GM12878 (cell line): ENCODE measurements at regions not wholly inside any gene's neighbourhood (a gene's known extent, or its start where the extent isn't known, plus 50 kb on each side); places are given as distances from the start of the nearest gene placed in this dataset.

Source experiments
- ATAC-seq: fragments of 200-7000 bp; cut with Tn5 transposase; 3 replicates; pipeline ENCODE4 v1.9.1; 2020; ENCODE audit warnings: mild to moderate bottlenecking, moderate library complexity
- BruUV-seq: library from RNA; stranded (reverse); fragments of 400-500 nt; replicated peaks from 2 replicates; lab custom pipeline; 2021; lab: Mats Ljungman, UMichigan
- CTCF ChIA-PET: fragments of 300-600 bp; sonication (Branson Sonifier 250); formaldehyde crosslinking; extraction: SDS; loops from one replicate; lab custom pipeline; 2021; ENCODE audit warnings: inconsistent platforms; lab: Yijun Ruan, JAX
- POLR2A ChIA-PET: fragments of 350-600 bp; formaldehyde crosslinking; extraction: SDS; loops from one replicate; lab custom pipeline; 2021; ENCODE audit warnings: inconsistent platforms; lab: Charles Lee
- RAD21 ChIA-PET: fragments of 300-600 bp; sonication (Branson Sonifier 250); formaldehyde crosslinking; loops from one replicate; lab custom pipeline; 2023; ENCODE audit warnings: antibody characterized with exemption; ENCODE audit not compliant: unreplicated experiment; lab: Charles Lee
- SMC1A ChIA-PET: fragments of 300-600 bp; sonication (Branson Sonifier 250); formaldehyde crosslinking; loops from one replicate; lab custom pipeline; 2023; ENCODE audit not compliant: unreplicated experiment, uncharacterized antibody; lab: Charles Lee
- DNase-seq: peaks from one replicate; pipeline ENCODE4 v3.0.0-alpha.2; 2011; ENCODE audit warnings: low read depth, low spot score
- FAIRE-seq: peaks from 3 replicates; lab custom pipeline; 2011; peaks lifted over from hg19 to GRCh38; lab: Jason Lieb, UNC
- H2AFZ ChIP-seq: 2 replicates; pipeline ENCODE4 v1.6.0; 2011; ENCODE audit warnings: low read depth, low read length, control low read depth; ENCODE audit not compliant: control insufficient read depth
- H3K27ac ChIP-seq: 2 replicates; pipeline ENCODE4 v1.5.1; 2011; ENCODE audit warnings: control low read depth; ENCODE audit not compliant: control insufficient read depth, insufficient read depth
- H3K27me3 ChIP-seq, 2 experiments: replicated peaks in 1 of 2; 2 replicates each; pipeline versions ENCODE4 v1.6.0 to v1.6.1; 2011; ENCODE audit warnings: low read length in 1 of 2; ENCODE audit not compliant: control insufficient read depth in 2 of 2, insufficient read depth in 2 of 2
- H3K36me3 ChIP-seq, 2 experiments: 2 replicates each; pipeline ENCODE4 v1.5.1; 2011; ENCODE audit warnings: low read length in 1 of 2; ENCODE audit not compliant: control insufficient read depth in 2 of 2, insufficient read depth in 2 of 2
- H3K4me1 ChIP-seq: 2 replicates; pipeline ENCODE4 v1.6.1; 2011; ENCODE audit warnings: mild to moderate bottlenecking, low read length, moderate library complexity, mixed read lengths; ENCODE audit not compliant: control insufficient read depth, insufficient read depth
- H3K4me2 ChIP-seq: 2 replicates; pipeline ENCODE4 v1.6.0; 2011; ENCODE audit warnings: control low read depth; ENCODE audit not compliant: control insufficient read depth, insufficient read depth
- H3K4me3 ChIP-seq: fragments of 200-600 bp; sonication (generic); 2 replicates; pipeline ENCODE4 v1.5.1; 2016
- H3K79me2 ChIP-seq: 2 replicates; pipeline ENCODE4 v1.6.0; 2011; ENCODE audit warnings: low read length; ENCODE audit not compliant: control insufficient read depth, insufficient read depth
- H3K9ac ChIP-seq: 2 replicates; pipeline ENCODE4 v1.8.0; 2011; ENCODE audit warnings: low read length, control low read depth, mixed read lengths; ENCODE audit not compliant: control insufficient read depth, insufficient read depth
- H3K9me3 ChIP-seq: replicated peaks from 3 replicates; pipeline ENCODE4 v1.5.1; 2011; ENCODE audit warnings: mild to moderate bottlenecking, low read length; ENCODE audit not compliant: control insufficient read depth, insufficient read depth
- H4K20me1 ChIP-seq: 2 replicates; pipeline ENCODE4 v1.6.0; 2011; ENCODE audit not compliant: control insufficient read depth, insufficient read depth
- CHD2 ChIP-seq: IDR thresholded peaks from 2 replicates; pipeline ENCODE4 v1.6.1; 2011; ENCODE audit warnings: low read depth, low read length, improper control_type of control experiment, borderline replicate concordance
- EP300 ChIP-seq, 2 experiments: fragments of 150-350 bp in 1 of 2; IDR thresholded peaks; 2 replicates each; pipeline ENCODE4 v1.6.1; 2011 to 2012; ENCODE audit warnings: low read depth in 2 of 2, low read length in 2 of 2, borderline replicate concordance in 1 of 2, improper control_type of control experiment in 1 of 2, inconsistent platforms in 1 of 2; ENCODE audit not compliant: control insufficient read depth in 1 of 2
- ETV6 ChIP-seq, 2 experiments: fragments of 450-650 bp in 1 of 2; IDR thresholded peaks in 1 of 2; conservative IDR thresholded peaks in 1 of 2; 2 replicates each; pipeline ENCODE4 v1.6.1; 2014; ENCODE audit warnings: antibody characterized with exemption in 1 of 2, borderline replicate concordance in 1 of 2, low read depth in 1 of 2, mild to moderate bottlenecking in 1 of 2, moderate library complexity in 1 of 2
- MEF2A ChIP-seq: IDR thresholded peaks from 2 replicates; pipeline ENCODE4 v1.6.1; 2011; ENCODE audit warnings: low read depth, mild to moderate bottlenecking, low read length, moderate library complexity; ENCODE audit not compliant: insufficient read depth
- MTA2 ChIP-seq: fragments of 450-650 bp; IDR thresholded peaks from 2 replicates; pipeline ENCODE4 v1.6.1; 2016; ENCODE audit warnings: low read depth, mild to moderate bottlenecking, moderate library complexity
- MXI1 ChIP-seq: fragments of 150-350 bp; IDR thresholded peaks from 2 replicates; pipeline ENCODE4 v1.6.1; 2011; ENCODE audit warnings: low read depth, mild to moderate bottlenecking, inconsistent platforms, low read length, improper control_type of control experiment
- NFYB ChIP-seq: IDR thresholded peaks from 2 replicates; pipeline ENCODE4 v1.6.1; 2011; ENCODE audit warnings: low read depth, mild to moderate bottlenecking, low read length, improper control_type of control experiment, moderate library complexity; ENCODE audit not compliant: insufficient read depth
- NKRF ChIP-seq: fragments of 450-650 bp; conservative IDR thresholded peaks from 2 replicates; pipeline ENCODE4 v1.6.1; 2017; ENCODE audit warnings: mild to moderate bottlenecking, moderate library complexity
- PBX3 ChIP-seq: IDR thresholded peaks from 2 replicates; pipeline ENCODE4 v1.6.1; 2011; ENCODE audit warnings: mild to moderate bottlenecking, low read depth, low read length, moderate library complexity; ENCODE audit not compliant: insufficient replicate concordance
- POU2F2 ChIP-seq: IDR thresholded peaks from 3 replicates; pipeline ENCODE4 v1.6.1; 2011; ENCODE audit warnings: low read depth, mild to moderate bottlenecking, low read length, borderline replicate concordance
- RUNX3 ChIP-seq: IDR thresholded peaks from 2 replicates; pipeline ENCODE4 v1.6.1; 2012; ENCODE audit warnings: low read length, inconsistent platforms
- SP1 ChIP-seq: IDR thresholded peaks from one replicate; pipeline ENCODE4 v1.6.1; 2011; ENCODE audit warnings: low read depth, low read length
- TCF12 ChIP-seq: IDR thresholded peaks from 2 replicates; pipeline ENCODE4 v1.6.1; 2011; ENCODE audit warnings: low read depth, mild to moderate bottlenecking, low read length
- ZNF24 ChIP-seq: fragments of 450-650 bp; IDR thresholded peaks from 2 replicates; pipeline ENCODE4 v1.6.1; 2017; ENCODE audit warnings: antibody characterized with exemption, mild to moderate bottlenecking
- WGBS: methylation state at CpG from one replicate; pipeline ENCODE4 v1.1.6; 2016; ENCODE audit warnings: low lambda C conversion rate; ENCODE audit not compliant: insufficient replicate concordance, insufficient coverage; ENCODE audit errors: missing lambda C conversion rate; 5-methylcytosine and 5-hydroxymethylcytosine counted together
- in situ Hi-C: fragments of 300-500 bp; cut with MboI; formaldehyde crosslinking; loops from 9 replicates; pipeline ENCODE4 v1.14.3; 2018; ENCODE audit warnings: mixed read lengths
- intact Hi-C: fragments of 100-400 bp; cut with micrococcal nuclease; formaldehyde crosslinking; loops from one replicate; pipeline ENCODE4 v1.14.2; 2022; ENCODE audit not compliant: unreplicated experiment
- TF ChIP-seq, protein P1 (sequence below): fragments of 450-650 bp; IDR thresholded peaks from 2 replicates; pipeline ENCODE4 v1.6.1; 2017; ENCODE audit warnings: antibody characterized with exemption, mild to moderate bottlenecking, moderate library complexity
- TF ChIP-seq, protein P2 (sequence below): IDR thresholded peaks from 2 replicates; pipeline ENCODE4 v1.6.1; 2012; ENCODE audit warnings: low read length, inconsistent platforms

GRCh38 chr10:120161111-120161510 lies 268.6 kb downstream of the SEC23IP start:
- H3K36me3 ChIP-seq = no peaks in the 10 kb centered on the region
- H3K27me3 ChIP-seq = no peaks in the 10 kb centered on the region
- no peaks in the 10 kb centered on the region for H3K9me3 ChIP-seq
- DNase-seq (peak; percentile 47), FAIRE-seq (no peak), ATAC-seq (peak; percentile 79)
- H4K20me1 ChIP-seq = no peaks in the 10 kb centered on the region
- 0% methylated on average over 1 of the region's 1 CpG for WGBS
- in situ Hi-C loops = no loop called here
- H3K9ac ChIP-seq = no peak overlapping the region
- H3K4me3 ChIP-seq = no peak overlapping the region
- no TSS peak for BruUV-seq
- ChIA-PET SMC1A (interaction anchor here (0.9 kb wide), 1 partner anchor 20 kb away, joined by 5 read pairs; no protein-coding TSS in a partner anchor), CTCF (interaction anchor here (1.6 to 1.8 kb wide), 2 partner anchors 12 to 60 kb away, joined by 4 read pairs; no protein-coding TSS in a partner anchor), RAD21 (no interaction called here), POLR2A (interaction anchor here (0.6 to 1.3 kb wide), 2 partner anchors 14 to 104 kb away, joined by 4 to 6 read pairs; no protein-coding TSS in a partner anchor)
- H3K27ac ChIP-seq = no peak overlapping the region
- no peak overlapping the region for H2AFZ ChIP-seq
- H3K79me2 ChIP-seq = no peaks in the 10 kb centered on the region
- no peaks in the 10 kb centered on the region for H3K4me1 ChIP-seq
- no peak overlapping the region for H3K4me2 ChIP-seq
- intact Hi-C loops = no loop called here
- no peak for TF ChIP-seq POU2F2
- 0 out of 2 replicates have a peak, but pooled peaks have one; percentile 42 for TF ChIP-seq MTA2
- TF ChIP-seq, protein P1, sequence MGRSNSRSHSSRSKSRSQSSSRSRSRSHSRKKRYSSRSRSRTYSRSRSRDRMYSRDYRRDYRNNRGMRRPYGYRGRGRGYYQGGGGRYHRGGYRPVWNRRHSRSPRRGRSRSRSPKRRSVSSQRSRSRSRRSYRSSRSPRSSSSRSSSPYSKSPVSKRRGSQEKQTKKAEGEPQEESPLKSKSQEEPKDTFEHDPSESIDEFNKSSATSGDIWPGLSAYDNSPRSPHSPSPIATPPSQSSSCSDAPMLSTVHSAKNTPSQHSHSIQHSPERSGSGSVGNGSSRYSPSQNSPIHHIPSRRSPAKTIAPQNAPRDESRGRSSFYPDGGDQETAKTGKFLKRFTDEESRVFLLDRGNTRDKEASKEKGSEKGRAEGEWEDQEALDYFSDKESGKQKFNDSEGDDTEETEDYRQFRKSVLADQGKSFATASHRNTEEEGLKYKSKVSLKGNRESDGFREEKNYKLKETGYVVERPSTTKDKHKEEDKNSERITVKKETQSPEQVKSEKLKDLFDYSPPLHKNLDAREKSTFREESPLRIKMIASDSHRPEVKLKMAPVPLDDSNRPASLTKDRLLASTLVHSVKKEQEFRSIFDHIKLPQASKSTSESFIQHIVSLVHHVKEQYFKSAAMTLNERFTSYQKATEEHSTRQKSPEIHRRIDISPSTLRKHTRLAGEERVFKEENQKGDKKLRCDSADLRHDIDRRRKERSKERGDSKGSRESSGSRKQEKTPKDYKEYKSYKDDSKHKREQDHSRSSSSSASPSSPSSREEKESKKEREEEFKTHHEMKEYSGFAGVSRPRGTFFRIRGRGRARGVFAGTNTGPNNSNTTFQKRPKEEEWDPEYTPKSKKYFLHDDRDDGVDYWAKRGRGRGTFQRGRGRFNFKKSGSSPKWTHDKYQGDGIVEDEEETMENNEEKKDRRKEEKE = no peak
- no peak for TF ChIP-seq MEF2A
- TF ChIP-seq NKRF = no peak
- peak in 1 of 2 experiments; percentile 18; a peak in 1 of 4 replicates for TF ChIP-seq EP300 (IDR thresholded peaks at IDR 0.05; ENCODE audit: borderline replicate concordance in 1 of 2, control insufficient read depth in 1 of 2, low read depth in 2 of 2, low read length in 2 of 2)
- no peak for TF ChIP-seq NFYB
- TF ChIP-seq ZNF24 = no peak
- TF ChIP-seq CHD2 = no peak
- peak; percentile 38; the same call in 1 of the 2 replicates for TF ChIP-seq MXI1
- no peak for TF ChIP-seq ETV6 (conservative IDR thresholded peaks at IDR 0.05 in 1 of 2, IDR thresholded peaks at IDR 0.05 in 1 of 2; ENCODE audit: borderline replicate concordance in 1 of 2, low read depth in 1 of 2)
- TF ChIP-seq TCF12 = no peak
- TF ChIP-seq RUNX3 = no peak
- TF ChIP-seq, protein P2, sequence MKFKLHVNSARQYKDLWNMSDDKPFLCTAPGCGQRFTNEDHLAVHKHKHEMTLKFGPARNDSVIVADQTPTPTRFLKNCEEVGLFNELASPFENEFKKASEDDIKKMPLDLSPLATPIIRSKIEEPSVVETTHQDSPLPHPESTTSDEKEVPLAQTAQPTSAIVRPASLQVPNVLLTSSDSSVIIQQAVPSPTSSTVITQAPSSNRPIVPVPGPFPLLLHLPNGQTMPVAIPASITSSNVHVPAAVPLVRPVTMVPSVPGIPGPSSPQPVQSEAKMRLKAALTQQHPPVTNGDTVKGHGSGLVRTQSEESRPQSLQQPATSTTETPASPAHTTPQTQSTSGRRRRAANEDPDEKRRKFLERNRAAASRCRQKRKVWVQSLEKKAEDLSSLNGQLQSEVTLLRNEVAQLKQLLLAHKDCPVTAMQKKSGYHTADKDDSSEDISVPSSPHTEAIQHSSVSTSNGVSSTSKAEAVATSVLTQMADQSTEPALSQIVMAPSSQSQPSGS = no peak
- no peak for TF ChIP-seq PBX3
- TF ChIP-seq SP1 = no peak
